ENCODE measurements at regions not wholly inside any gene's neighbourhood (a gene's known extent, or its start where the extent isn't known, plus 50 kb on each side); places are given as distances from the start of the nearest gene placed in this dataset.

DNA sequence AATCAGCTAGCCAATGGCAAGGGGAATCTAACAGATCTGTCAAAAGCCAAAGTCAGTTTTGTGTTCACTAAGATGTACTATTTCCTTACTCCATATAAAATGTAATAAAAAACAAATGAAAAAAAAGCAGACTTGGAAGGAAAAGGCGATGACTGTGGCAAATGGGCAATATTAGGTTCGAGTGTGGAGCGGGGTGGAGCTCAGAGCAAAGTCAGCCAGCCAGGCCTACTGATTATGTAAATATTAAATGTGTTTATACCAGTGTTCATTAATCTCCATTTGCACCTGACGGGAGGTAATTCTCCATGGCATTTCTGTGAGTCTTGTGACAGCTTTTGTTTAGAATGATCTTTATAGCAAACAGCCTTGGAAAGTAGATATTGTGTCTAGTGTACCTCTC, 96.2 kb upstream of the KCNMB2 start:
- Histone ChIP-seq H3K27me3 (ENCODE audit: control insufficient read depth, insufficient read depth, low read length) (no peaks in the 10 kb centered on the region), H3K27ac (no peak overlapping the region), H3K4me1 (no peaks in the 10 kb centered on the region), H2AFZ (no peak overlapping the region), H3K79me2 (no peaks in the 10 kb centered on the region), H3K9ac (no peak overlapping the region), H3K36me3 (ENCODE audit: control insufficient read depth, insufficient read depth, low read length) (no peaks in the 10 kb centered on the region), H3K4me3 (ENCODE audit: low read depth, low read length) (no peak overlapping the region), H3K4me2 (ENCODE audit: low read length) (no peak overlapping the region), H3K9me3 (ENCODE audit: control insufficient read depth, low read length) (no peaks in the 10 kb centered on the region)
- no peak for TF ChIP-seq CTCF (IDR thresholded peaks at IDR 0.05)

GRCh38 chr3:178443634-178444033, 92.6 kb upstream of the KCNMB2 start:
- Histone ChIP-seq H3K9me3 (ENCODE audit: control insufficient read depth, low read length) (no peaks in the 10 kb centered on the region), H3K36me3 (ENCODE audit: control insufficient read depth, insufficient read depth, low read length) (no peaks in the 10 kb centered on the region)

GRCh38 chr3:178445139-178445538, 91.1 kb upstream of the KCNMB2 start:
- Histone ChIP-seq H3K27me3 (ENCODE audit: control insufficient read depth, insufficient read depth, low read length) (no peaks in the 10 kb centered on the region), H3K9ac (no peak overlapping the region), H3K4me1 (no peaks in the 10 kb centered on the region), H3K4me3 (ENCODE audit: low read depth, low read length) (no peak overlapping the region), H3K9me3 (ENCODE audit: control insufficient read depth, low read length) (no peaks in the 10 kb centered on the region), H3K79me2 (no peaks in the 10 kb centered on the region), H2AFZ (no peak overlapping the region), H3K27ac (no peak overlapping the region), H3K4me2 (ENCODE audit: low read length) (no peak overlapping the region), H3K36me3 (ENCODE audit: control insufficient read depth, insufficient read depth, low read length) (no peaks in the 10 kb centered on the region)
- TF ChIP-seq CTCF (IDR thresholded peaks at IDR 0.05), result no peak

More at GRCh38 chr3:178443634-178444033, 92.6 kb upstream of the KCNMB2 start:
- Histone ChIP-seq H2AFZ (no peak overlapping the region), H3K4me1 (no peaks in the 10 kb centered on the region), H3K27ac (no peak overlapping the region), H3K27me3 (ENCODE audit: control insufficient read depth, insufficient read depth, low read length) (no peaks in the 10 kb centered on the region), H3K4me3 (ENCODE audit: low read depth, low read length) (no peak overlapping the region), H3K4me2 (ENCODE audit: low read length) (no peak overlapping the region), H3K9ac (no peak overlapping the region), H3K79me2 (no peaks in the 10 kb centered on the region)
- no peak for TF ChIP-seq CTCF (IDR thresholded peaks at IDR 0.05)

DNA sequence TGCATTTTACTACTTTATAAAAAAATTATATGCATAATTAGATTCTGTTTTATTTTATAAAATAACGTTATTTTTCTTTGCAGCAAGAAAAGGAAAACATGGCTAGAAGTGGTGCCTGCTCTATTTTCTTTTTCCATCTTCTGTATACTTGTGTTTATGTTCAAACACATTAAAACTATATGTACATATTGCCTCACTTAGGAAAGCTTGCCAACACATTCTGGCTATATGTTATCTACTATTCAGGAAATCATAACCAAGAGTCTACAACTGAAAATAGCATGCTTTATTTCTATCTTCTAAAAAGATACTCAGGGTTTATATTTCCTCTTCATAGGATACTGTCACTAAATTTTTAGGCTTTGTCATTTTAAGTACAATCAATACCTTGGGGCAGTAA, 90.2 kb upstream of the KCNMB2 start:
- Histone ChIP-seq H3K36me3 (ENCODE audit: control insufficient read depth, insufficient read depth, low read length) (no peaks in the 10 kb centered on the region), H3K4me1 (no peaks in the 10 kb centered on the region), H3K9me3 (ENCODE audit: control insufficient read depth, low read length) (no peaks in the 10 kb centered on the region), H3K9ac (no peak overlapping the region), H3K4me2 (ENCODE audit: low read length) (no peak overlapping the region), H3K27me3 (ENCODE audit: control insufficient read depth, insufficient read depth, low read length) (no peaks in the 10 kb centered on the region), H2AFZ (no peak overlapping the region), H3K4me3 (ENCODE audit: low read depth, low read length) (no peak overlapping the region), H3K27ac (no peak overlapping the region), H3K79me2 (no peaks in the 10 kb centered on the region)
- TF ChIP-seq CTCF (IDR thresholded peaks at IDR 0.05), result no peak

DNA sequence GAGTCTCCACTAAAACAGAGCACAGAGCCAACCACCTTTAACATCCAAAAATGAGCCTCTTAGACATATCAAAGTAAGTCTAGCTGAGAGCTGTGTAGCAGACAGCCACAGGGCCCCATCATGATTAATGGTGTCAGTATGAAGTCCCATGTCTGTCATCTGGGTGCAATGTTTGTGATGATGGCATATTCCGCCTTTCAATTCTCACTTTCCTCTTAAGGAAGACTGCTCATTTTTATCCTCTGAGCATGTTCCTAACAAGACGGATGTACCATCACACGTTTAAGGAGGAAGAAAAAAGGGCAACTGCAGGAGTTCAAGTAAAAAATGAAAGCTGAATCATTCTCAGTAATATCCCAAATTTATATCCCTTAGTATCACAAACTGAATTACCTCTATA, 85.8 kb upstream of the KCNMB2 start:
- H3K79me2 ChIP-seq, result no peaks in the 10 kb centered on the region
- H3K4me1 ChIP-seq, result no peaks in the 10 kb centered on the region
- no peak overlapping the region for H3K4me3 ChIP-seq (ENCODE audit: low read depth, low read length)
- no peaks in the 10 kb centered on the region for H3K27me3 ChIP-seq (ENCODE audit: control insufficient read depth, insufficient read depth, low read length)
- H3K27ac ChIP-seq, result no peak overlapping the region
- no peak overlapping the region for H3K4me2 ChIP-seq (ENCODE audit: low read length)
- no peak overlapping the region for H2AFZ ChIP-seq
- no peak for TF ChIP-seq CTCF (IDR thresholded peaks at IDR 0.05)
- H3K9me3 ChIP-seq (ENCODE audit: control insufficient read depth, low read length), result no peaks in the 10 kb centered on the region
- no peak overlapping the region for H3K9ac ChIP-seq
- H3K36me3 ChIP-seq (ENCODE audit: control insufficient read depth, insufficient read depth, low read length), result no peaks in the 10 kb centered on the region
